HG02973 (cell line): ENCODE measurements at regions not wholly inside any gene's neighbourhood (a gene's known extent, or its start where the extent isn't known, plus 50 kb on each side); places are given as distances from the start of the nearest gene placed in this dataset.

Source experiments
- ATAC-seq: cut with Tn5 transposase; IDR thresholded peaks from one replicate; pipeline ENCODE4 v1.9.1; 2021; ENCODE audit warnings: moderate library complexity; ENCODE audit not compliant: unreplicated experiment

DNA sequence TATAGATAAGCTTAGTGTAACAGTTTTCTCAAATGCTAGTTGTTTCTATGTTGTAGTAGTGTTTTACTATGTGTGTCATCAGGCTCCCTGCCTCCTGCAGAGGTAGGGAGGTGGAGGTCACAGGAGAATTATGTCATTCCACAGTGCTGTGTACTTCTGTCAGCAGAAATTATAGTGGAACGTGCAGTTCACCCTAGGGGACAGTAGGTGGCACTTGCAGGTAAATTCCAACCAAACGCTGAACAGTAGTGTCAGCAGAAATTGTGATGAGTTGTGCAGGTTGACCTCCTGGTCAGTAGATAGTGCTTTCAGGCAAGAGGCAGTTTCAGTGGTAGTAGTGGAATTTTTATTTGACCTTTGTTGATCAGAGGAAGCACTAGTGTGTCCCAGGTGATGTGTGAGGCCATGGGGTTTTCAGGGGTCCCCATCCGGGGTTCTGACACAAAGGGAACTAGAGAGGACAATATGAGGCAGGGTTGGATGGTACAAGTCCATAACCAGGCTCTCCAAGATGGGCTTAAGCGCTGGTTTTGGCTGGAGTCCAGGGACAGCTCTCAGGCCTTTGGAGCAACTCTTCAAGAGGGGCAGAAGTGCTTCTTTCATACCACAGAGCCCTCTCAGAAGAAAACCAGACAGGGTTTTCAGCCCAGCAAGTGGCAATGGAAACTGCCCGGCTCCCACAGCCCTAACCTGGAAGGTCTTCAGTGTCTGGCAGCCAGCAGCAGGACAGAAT is 402.9 kb downstream of the CYLC2 start:
- ATAC-seq = peak; percentile 99

GRCh38 chr9:103399535-103399934 is 404.4 kb downstream of the CYLC2 start:
- ATAC-seq = no peak

DNA sequence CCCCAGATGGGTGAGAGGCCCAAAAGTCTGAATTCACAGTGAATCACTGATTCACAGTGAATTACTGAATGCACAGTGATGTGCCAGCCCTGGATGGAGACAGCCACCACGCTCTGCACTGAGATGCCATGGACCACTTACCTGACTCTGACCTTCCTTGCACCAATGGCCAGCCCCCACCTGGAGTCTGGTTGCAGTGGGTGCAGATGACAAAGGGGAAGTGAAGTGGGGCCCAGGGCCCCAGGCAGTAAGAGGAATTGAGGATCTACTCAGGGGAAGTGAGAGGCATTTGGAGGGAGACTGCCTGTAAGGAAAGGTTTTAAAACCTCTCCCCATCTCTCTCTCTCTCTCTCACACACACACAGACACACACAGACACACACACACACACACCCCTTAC is 412.1 kb downstream of the CYLC2 start:
- no peak for ATAC-seq

GRCh38 chr9:103410059-103410458 is 414.9 kb downstream of the CYLC2 start:
- no peak for ATAC-seq

DNA sequence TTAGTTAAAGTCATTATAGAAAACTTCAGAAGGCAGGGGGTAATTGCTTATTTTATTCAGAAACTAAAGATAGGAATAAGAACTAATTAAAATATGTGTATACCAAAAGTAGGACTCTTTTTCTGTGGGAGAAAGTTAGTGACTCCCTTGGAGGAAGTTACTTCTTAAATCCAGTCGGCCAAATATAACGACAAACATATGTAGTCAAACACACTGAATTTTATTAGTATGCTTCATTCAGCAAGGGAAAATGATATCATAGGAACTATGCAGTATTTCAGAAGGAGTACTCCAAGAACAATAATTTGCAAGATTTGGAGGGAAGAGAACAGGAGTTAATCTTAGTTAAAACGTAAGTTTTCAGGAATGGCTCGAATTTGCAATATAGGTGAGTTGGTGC is 432.6 kb downstream of the CYLC2 start:
- ATAC-seq = no peak

DNA sequence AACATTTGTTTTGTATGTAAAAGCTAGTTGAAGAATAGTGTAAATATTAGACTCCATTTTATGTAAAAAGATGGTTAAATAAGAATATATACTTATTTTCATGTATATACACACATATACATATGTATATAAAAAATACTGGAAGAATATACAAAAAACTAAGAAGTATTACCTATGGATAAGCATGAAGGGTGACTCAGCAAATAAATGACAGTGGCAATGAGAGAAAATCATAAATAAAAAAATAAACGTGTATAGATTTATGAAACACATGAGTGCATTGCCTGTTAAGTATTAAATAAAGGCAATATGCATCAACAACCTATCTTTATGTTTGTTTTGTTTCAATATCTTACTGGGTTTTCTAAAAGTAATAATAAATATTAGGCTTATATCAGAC is 435.3 kb downstream of the CYLC2 start:
- ATAC-seq = no peak

DNA sequence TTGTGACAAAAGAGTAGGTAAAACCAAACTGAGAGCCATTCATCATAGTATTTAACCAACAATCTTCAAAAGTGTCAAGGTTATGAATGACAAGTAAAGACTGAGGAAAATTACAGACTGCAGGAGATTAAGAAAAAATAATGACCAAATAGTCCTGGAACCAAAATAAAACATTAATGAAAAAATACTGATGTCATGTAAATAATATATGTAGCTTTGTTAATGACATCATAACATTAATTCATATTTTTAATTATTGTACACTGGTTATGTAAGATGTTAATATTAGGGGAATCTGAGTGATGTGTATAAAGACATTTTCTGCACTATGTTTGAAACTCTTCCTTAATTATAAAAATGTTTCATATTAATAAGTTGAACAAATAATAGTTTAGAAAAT is 436.7 kb downstream of the CYLC2 start:
- no peak for ATAC-seq

- ATAC-seq = no peak
These were observed 449.0 kb downstream of the CYLC2 start for GRCh38 chr9:103444176-103444575.

DNA sequence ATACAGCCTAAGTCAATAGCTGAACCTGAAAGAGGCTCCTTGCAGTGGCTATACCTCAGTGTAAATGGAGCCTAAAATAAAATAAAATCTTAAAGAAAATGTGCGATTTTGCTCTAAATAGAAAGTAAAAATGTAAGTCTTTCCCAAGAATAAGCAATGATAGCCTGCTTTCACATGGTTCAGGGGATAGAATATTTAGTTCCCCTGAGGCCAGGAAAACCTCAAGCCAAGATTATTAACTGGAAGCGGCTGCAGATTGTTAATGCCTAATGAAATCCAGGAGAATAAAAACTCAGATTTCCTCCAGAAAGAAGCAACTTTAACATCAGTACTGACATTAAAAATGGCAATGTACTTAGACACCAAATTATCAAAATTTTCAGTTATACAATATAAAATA is 463.7 kb downstream of the CYLC2 start:
- no peak for ATAC-seq

DNA sequence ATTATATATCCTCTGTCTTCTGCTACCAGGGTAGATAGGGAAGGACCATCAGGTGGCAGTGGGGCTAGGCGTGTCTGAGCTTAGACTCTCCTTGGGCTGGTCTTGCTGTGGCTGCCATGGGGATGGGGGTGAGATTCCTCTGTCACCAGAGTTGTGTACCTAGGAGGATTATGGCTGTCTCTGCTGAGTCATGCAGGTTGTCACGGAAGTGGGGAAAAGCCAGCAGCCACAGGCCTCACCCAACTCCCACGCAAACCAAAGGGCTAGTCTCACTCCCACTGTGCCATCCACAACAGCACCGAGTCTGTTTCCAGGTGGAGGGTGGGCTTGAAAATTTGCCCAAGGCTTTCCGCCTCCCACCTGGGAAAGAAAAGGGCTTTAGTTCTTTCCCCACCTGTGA is 476.1 kb downstream of the CYLC2 start:
- ATAC-seq = no peak

DNA sequence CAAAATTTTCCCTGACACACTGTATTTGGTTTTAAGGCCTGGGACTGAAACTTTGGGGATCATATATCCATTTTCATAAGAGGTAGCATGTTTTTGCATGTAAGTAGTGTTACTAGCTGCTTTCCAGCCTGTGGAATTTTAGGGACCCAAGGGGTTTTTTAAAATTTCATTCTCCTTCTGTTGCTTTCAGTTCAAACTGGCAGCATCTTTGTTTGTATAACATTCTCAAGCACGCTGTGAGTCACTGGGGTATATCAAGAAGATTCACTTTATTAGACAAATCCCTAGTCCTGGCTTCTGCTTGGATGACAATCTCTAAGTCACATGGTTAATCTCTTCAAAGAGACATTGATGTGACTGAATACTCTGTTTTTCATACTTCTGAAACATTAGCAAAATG is 479.0 kb downstream of the CYLC2 start:
- no peak for ATAC-seq

- no peak for ATAC-seq
These were observed 488.5 kb downstream of the CYLC2 start for GRCh38 chr9:103483471-103484096.

GRCh38 chr9:103485138-103485537 is 490.0 kb downstream of the CYLC2 start:
- no peak for ATAC-seq

- ATAC-seq = no peak
These were observed 519.6 kb downstream of the CYLC2 start for GRCh38 chr9:103514767-103515166.

GRCh38 chr9:103522409-103522808 is 527.3 kb downstream of the CYLC2 start:
- no peak for ATAC-seq

DNA sequence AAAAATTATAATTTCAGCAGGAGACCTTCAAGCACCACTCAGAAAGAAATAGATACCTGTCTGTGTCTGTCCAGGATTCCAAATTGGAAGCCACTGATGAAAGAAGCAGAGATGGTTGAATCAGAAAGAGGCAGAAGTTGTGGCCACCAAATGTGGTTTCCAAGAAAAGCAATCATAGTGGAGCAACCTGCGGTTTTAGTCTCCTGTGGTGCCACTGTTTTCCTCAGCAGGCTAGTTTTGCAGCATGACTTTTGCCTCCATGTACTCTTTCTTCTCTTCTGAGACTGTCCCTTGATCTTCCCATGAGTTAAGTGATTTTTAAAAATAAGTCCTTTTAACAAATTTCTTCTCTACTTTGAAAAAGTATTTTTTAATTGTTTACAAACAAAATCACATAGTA is 535.8 kb downstream of the CYLC2 start:
- ATAC-seq = no peak

GRCh38 chr9:103533318-103533717 is 538.2 kb downstream of the CYLC2 start:
- ATAC-seq = no peak

DNA sequence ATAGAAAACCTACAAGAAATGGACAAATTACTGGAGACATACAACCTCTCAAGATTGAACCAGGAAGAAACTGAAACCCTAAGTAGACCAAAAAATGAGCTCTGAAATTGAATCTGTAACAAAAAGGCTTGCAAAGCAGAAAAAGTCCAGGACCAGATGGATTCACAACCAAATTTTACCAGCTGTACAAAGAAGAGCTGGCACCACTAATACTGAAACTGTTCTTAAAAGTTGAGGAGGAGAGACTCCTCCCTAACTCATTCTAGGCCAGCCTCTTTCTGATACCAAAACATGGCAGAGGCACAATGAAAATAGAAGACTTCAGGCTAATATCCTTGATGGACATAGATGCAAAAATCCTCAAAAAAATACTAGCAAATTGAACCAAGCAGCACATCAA is 542.3 kb downstream of the CYLC2 start:
- no peak for ATAC-seq

GRCh38 chr9:103545260-103545659 is 548.8 kb upstream of the SMC2 start:
- ATAC-seq = no peak

DNA sequence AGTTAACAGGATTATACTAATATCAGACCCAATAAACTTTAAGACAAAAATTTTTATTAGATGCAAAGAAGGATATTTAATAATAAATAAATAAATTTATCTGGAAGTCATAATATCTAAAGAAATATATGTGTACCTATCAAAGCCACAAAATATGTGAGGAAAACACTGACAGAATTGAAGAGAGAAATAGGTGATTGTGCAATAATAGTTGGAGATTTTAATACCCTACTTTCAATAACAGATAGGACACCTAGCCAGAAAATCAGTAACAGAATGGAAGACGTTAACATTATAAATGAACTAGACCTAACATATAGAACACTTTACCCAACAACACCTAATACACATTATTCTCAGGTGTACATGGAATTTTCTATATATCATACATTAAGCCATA is 541.4 kb upstream of the SMC2 start:
- no peak for ATAC-seq

DNA sequence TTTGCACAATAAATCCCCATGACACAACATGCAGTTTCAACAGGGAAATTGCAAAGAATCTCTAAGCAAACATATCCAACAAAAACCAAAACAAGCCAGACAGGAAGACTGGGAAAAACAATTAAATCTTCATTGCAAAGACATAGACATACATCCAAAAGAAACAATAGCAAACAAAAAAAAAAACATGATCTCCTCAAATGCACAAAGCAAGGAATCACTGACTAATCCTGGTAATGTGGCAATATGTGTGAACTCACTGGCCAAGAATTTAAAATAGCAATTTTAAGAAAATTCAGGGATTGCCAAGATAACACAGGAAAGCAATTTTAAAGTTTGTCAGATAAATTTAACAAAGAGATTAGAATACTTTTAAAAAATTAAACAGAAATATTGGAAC is 520.1 kb upstream of the SMC2 start:
- ATAC-seq = no peak

- no peak for ATAC-seq
These were observed 507.4 kb upstream of the SMC2 start for GRCh38 chr9:103586721-103587120.

GRCh38 chr9:103601287-103601686 is 492.8 kb upstream of the SMC2 start:
- ATAC-seq = no peak
